ENCODE measurements at regions not wholly inside any gene's neighbourhood (a gene's known extent, or its start where the extent isn't known, plus 50 kb on each side); places are given as distances from the start of the nearest gene placed in this dataset.

DNA sequence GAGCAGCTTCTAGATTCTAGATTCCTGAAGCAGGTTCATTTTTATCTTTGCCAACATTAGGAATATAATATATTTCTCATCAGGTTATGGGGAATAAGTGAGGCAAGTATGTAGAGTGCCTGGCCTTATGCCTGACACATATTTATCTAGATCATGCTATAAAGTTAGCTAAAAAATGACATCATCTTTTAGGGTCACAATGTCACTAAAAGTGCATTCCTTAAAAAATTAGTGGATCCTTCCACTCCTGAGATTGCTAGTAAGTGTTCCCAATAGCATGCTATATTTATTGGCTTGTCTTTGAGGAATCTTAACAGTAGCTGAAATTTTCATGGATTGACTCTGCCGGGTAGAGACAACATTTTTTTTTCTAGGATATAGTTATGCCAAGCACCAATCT, 305.9 kb upstream of the TMCO5A start:
- no peaks in the 10 kb centered on the region for H3K36me3 ChIP-seq
- H3K27ac ChIP-seq: no peak overlapping the region
- no peaks in the 10 kb centered on the region for H3K4me1 ChIP-seq
- H3K9me3 Mint-ChIP-seq: no peaks in the 10 kb centered on the region
- no peaks in the 10 kb centered on the region for H3K4me1 Mint-ChIP-seq
- H3K27ac Mint-ChIP-seq: no peak overlapping the region
- H3K79me2 ChIP-seq (ENCODE audit: low read depth): no peaks in the 10 kb centered on the region
- TF ChIP-seq EZH2phosphoT487 (IDR thresholded peaks at IDR 0.05) (no peak), CTCF (IDR thresholded peaks at IDR 0.05) (no peak), EZH2 (IDR thresholded peaks at IDR 0.05) (no peak)
- H3K4me2 ChIP-seq: no peak overlapping the region
- H4K20me1 ChIP-seq (ENCODE audit: low read depth): no peaks in the 10 kb centered on the region
- H3K4me3 ChIP-seq: no peak overlapping the region
- H3K27me3 Mint-ChIP-seq (ENCODE audit: insufficient read depth, low read depth): no peaks in the 10 kb centered on the region
- no peaks in the 10 kb centered on the region for H3K27me3 ChIP-seq
- no peaks in the 10 kb centered on the region for H3K9me3 ChIP-seq (ENCODE audit: low read depth)
- H3K36me3 Mint-ChIP-seq: no peaks in the 10 kb centered on the region
- no peaks in the 10 kb centered on the region for H3F3A ChIP-seq (ENCODE audit: low read depth)
- no peak overlapping the region for H3K4me3 Mint-ChIP-seq
- H3K9ac ChIP-seq: no peak overlapping the region
- no peak for DNase-seq (ENCODE audit: low spot score)
- no peak overlapping the region for H2AFZ ChIP-seq (replicated peaks)

GRCh38 chr15:37636736-37637135, 297.7 kb upstream of the TMCO5A start:
- H3F3A ChIP-seq (ENCODE audit: low read depth): no peaks in the 10 kb centered on the region
- Mint-ChIP-seq H3K9me3 (no peaks in the 10 kb centered on the region), H3K27ac (no peak overlapping the region), H3K36me3 (no peaks in the 10 kb centered on the region), H3K4me3 (no peak overlapping the region), H3K27me3 (ENCODE audit: insufficient read depth, low read depth) (no peaks in the 10 kb centered on the region), H3K4me1 (no peaks in the 10 kb centered on the region)
- H4K20me1 ChIP-seq (ENCODE audit: low read depth): no peaks in the 10 kb centered on the region
- DNase-seq (ENCODE audit: low spot score): no peak
- H3K9me3 ChIP-seq (ENCODE audit: low read depth): no peaks in the 10 kb centered on the region
- TF ChIP-seq EZH2phosphoT487 (IDR thresholded peaks at IDR 0.05) (no peak), CTCF (IDR thresholded peaks at IDR 0.05) (no peak), EZH2 (IDR thresholded peaks at IDR 0.05) (no peak)
- no peaks in the 10 kb centered on the region for H3K27me3 ChIP-seq
- H3K4me2 ChIP-seq: no peak overlapping the region
- no peak overlapping the region for H3K27ac ChIP-seq
- no peak overlapping the region for H2AFZ ChIP-seq (replicated peaks)
- H3K36me3 ChIP-seq: no peaks in the 10 kb centered on the region
- no peak overlapping the region for H3K4me3 ChIP-seq
- H3K9ac ChIP-seq: no peak overlapping the region
- no peaks in the 10 kb centered on the region for H3K79me2 ChIP-seq (ENCODE audit: low read depth)
- H3K4me1 ChIP-seq: no peaks in the 10 kb centered on the region

GRCh38 chr15:37638116-37638515, 296.3 kb upstream of the TMCO5A start:
- Histone ChIP-seq H4K20me1 (ENCODE audit: low read depth) (no peaks in the 10 kb centered on the region), H3F3A (ENCODE audit: low read depth) (no peaks in the 10 kb centered on the region), H3K9me3 (ENCODE audit: low read depth) (no peaks in the 10 kb centered on the region), H3K79me2 (ENCODE audit: low read depth) (no peaks in the 10 kb centered on the region), H3K9ac (no peak overlapping the region), H3K36me3 (no peaks in the 10 kb centered on the region), H3K4me3 (no peak overlapping the region), H3K4me2 (no peak overlapping the region), H3K4me1 (no peaks in the 10 kb centered on the region), H2AFZ (replicated peaks) (no peak overlapping the region), H3K27ac (no peak overlapping the region), H3K27me3 (no peaks in the 10 kb centered on the region)
- no peak overlapping the region for H3K27ac Mint-ChIP-seq
- no peaks in the 10 kb centered on the region for H3K27me3 Mint-ChIP-seq (ENCODE audit: insufficient read depth, low read depth)
- no peaks in the 10 kb centered on the region for H3K36me3 Mint-ChIP-seq
- no peaks in the 10 kb centered on the region for H3K4me1 Mint-ChIP-seq
- DNase-seq (ENCODE audit: low spot score): no peak
- H3K4me3 Mint-ChIP-seq: no peak overlapping the region
- H3K9me3 Mint-ChIP-seq: no peaks in the 10 kb centered on the region
- no peak for TF ChIP-seq EZH2phosphoT487 (IDR thresholded peaks at IDR 0.05)
- no peak for TF ChIP-seq CTCF (IDR thresholded peaks at IDR 0.05)
- no peak for TF ChIP-seq EZH2 (IDR thresholded peaks at IDR 0.05)

- Histone ChIP-seq H3K4me3 (no peak overlapping the region), H3K9ac (no peak overlapping the region), H3K27me3 (no peaks in the 10 kb centered on the region), H4K20me1 (ENCODE audit: low read depth) (no peaks in the 10 kb centered on the region), H3F3A (ENCODE audit: low read depth) (no peaks in the 10 kb centered on the region), H3K9me3 (ENCODE audit: low read depth) (no peaks in the 10 kb centered on the region), H3K4me2 (no peak overlapping the region), H3K79me2 (ENCODE audit: low read depth) (no peaks in the 10 kb centered on the region), H3K36me3 (no peaks in the 10 kb centered on the region), H3K27ac (no peak overlapping the region), H3K4me1 (no peaks in the 10 kb centered on the region), H2AFZ (replicated peaks) (no peak overlapping the region)
- H3K27me3 Mint-ChIP-seq (ENCODE audit: insufficient read depth, low read depth): no peaks in the 10 kb centered on the region
- no peaks in the 10 kb centered on the region for H3K4me1 Mint-ChIP-seq
- DNase-seq (ENCODE audit: low spot score): no peak
- H3K9me3 Mint-ChIP-seq: no peaks in the 10 kb centered on the region
- TF ChIP-seq EZH2 (IDR thresholded peaks at IDR 0.05) (no peak), CTCF (IDR thresholded peaks at IDR 0.05) (no peak), EZH2phosphoT487 (IDR thresholded peaks at IDR 0.05) (no peak)
- no peaks in the 10 kb centered on the region for H3K36me3 Mint-ChIP-seq
- H3K4me3 Mint-ChIP-seq: no peak overlapping the region
- no peak overlapping the region for H3K27ac Mint-ChIP-seq
Observed at GRCh38 chr15:37638691-37639090, 295.7 kb upstream of the TMCO5A start.

Measured in neural progenitor cell (in vitro differentiated cells).